Tibial nerve (tissue), 4 donors: ENCODE measurements at regions not wholly inside any gene's neighbourhood (a gene's known extent, or its start where the extent isn't known, plus 50 kb on each side); places are given as distances from the start of the nearest gene placed in this dataset.

Source experiments
- DNase-seq, 2 donors: peaks; one replicate each; pipeline ENCODE4 v3.0.0-alpha.2; 2019; ENCODE audit warnings: low spot score in 2 of 2
- H3K27ac ChIP-seq, 4 donors: fragments of 200-600 bp; sonication (generic) in 3 of 4; one replicate each; pipeline ENCODE4 v1.5.1; 2017 to 2019; ENCODE audit warnings: mild to moderate bottlenecking in 1 of 4
- H3K27me3 ChIP-seq, 2 donors: fragments of 200-600 bp; sonication (generic) in 1 of 2; one replicate each; pipeline versions ENCODE4 v1.5.1 to v1.6.0; 2017 to 2019
- H3K36me3 ChIP-seq, 3 donors: fragments of 200-600 bp; sonication (generic); one replicate each; pipeline ENCODE4 v1.5.1; 2018 to 2019
- H3K4me1 ChIP-seq, 4 donors: fragments of 200-600 bp; sonication (generic) in 3 of 4; one replicate each; pipeline ENCODE4 v1.5.1; 2017 to 2019
- H3K4me3 ChIP-seq, 4 donors: fragments of 200-600 bp; sonication (generic) in 3 of 4; one replicate each; pipeline ENCODE4 v1.5.1; 2017 to 2019; ENCODE audit warnings: mild to moderate bottlenecking in 1 of 4, moderate library complexity in 1 of 4
- H3K9me3 ChIP-seq, 4 donors: fragments of 200-600 bp; sonication (generic) in 3 of 4; one replicate each; pipeline ENCODE4 v1.5.1; 2017 to 2019
- CTCF ChIP-seq, 5 experiments: fragments of 200-600 bp in 3 of 5; fragments of 450-650 bp in 2 of 5; sonication (generic) in 3 of 5; IDR thresholded peaks; one replicate each; pipeline ENCODE4 v1.5.1; 2016 to 2019; ENCODE audit warnings: antibody characterized with exemption in 5 of 5, mild to moderate bottlenecking in 3 of 5, moderate library complexity in 2 of 5
- EP300 ChIP-seq, 2 donors: sonication (generic); formaldehyde crosslinking; IDR thresholded peaks; one replicate each; pipeline ENCODE4 v1.6.1; 2017; ENCODE audit warnings: antibody characterized with exemption in 2 of 2, mild to moderate bottlenecking in 1 of 2
- POLR2A ChIP-seq, 2 donors: fragments of 450-650 bp; IDR thresholded peaks; one replicate each; pipeline ENCODE4 v1.6.1; 2017; ENCODE audit warnings: antibody characterized with exemption in 2 of 2, mild to moderate bottlenecking in 2 of 2, moderate library complexity in 2 of 2
- WGBS, 2 donors: methylation state at CpG; one replicate each; pipeline ENCODE4 v1.1.5; 2018; 5-methylcytosine and 5-hydroxymethylcytosine counted together

- no peak for DNase-seq
- TF ChIP-seq POLR2A (IDR thresholded peaks at IDR 0.05) (no peak), CTCF (IDR thresholded peaks at IDR 0.05) (no peak), EP300 (IDR thresholded peaks at IDR 0.05) (no peak)
- Histone ChIP-seq H3K36me3 (no peaks in the 10 kb centered on the region), H3K9me3 (no peaks in the 10 kb centered on the region), H3K4me3 (no peak overlapping the region), H3K27me3 (no peaks in the 10 kb centered on the region), H3K27ac (no peak overlapping the region), H3K4me1 (peaks cover 0 to 11% (median 0%) of the 10 kb centered on the region in 4 donors)
- 86 to 90% methylated on average over 5 of the region's 5 CpGs for WGBS, 2 donors
Observed at GRCh38 chr6:113690281-113691259, 166.6 kb upstream of the MARCKS start.

- H3K27me3 ChIP-seq = no peaks in the 10 kb centered on the region
- TF ChIP-seq CTCF (IDR thresholded peaks at IDR 0.05) = no peak
- no peak for TF ChIP-seq EP300 (IDR thresholded peaks at IDR 0.05)
- no peak for TF ChIP-seq POLR2A (IDR thresholded peaks at IDR 0.05)
- H3K4me1 ChIP-seq = peaks cover 0 to 17% (median 3%) of the 10 kb centered on the region in 4 donors
- DNase-seq = no peak
- no peak overlapping the region for H3K4me3 ChIP-seq
- H3K36me3 ChIP-seq = no peaks in the 10 kb centered on the region
- WGBS, 2 donors = 94 to 95% methylated on average over 4 of the region's 4 CpGs
- H3K9me3 ChIP-seq = no peaks in the 10 kb centered on the region
- H3K27ac ChIP-seq = no peak overlapping the region
Observed at GRCh38 chr6:113691260-113691656, 165.9 kb upstream of the MARCKS start.

GRCh38 chr6:113693851-113694250 is 163.3 kb upstream of the MARCKS start:
- Histone ChIP-seq H3K9me3 (no peaks in the 10 kb centered on the region), H3K27me3 (no peaks in the 10 kb centered on the region), H3K4me1 (peaks cover 0 to 21% (median 5%) of the 10 kb centered on the region in 4 donors), H3K4me3 (no peak overlapping the region), H3K27ac (no peak overlapping the region), H3K36me3 (no peaks in the 10 kb centered on the region)
- WGBS, 2 donors = 94 to 97% methylated on average over 1 of the region's 1 CpG
- no peak for DNase-seq
- TF ChIP-seq EP300 (IDR thresholded peaks at IDR 0.05) (no peak), CTCF (IDR thresholded peaks at IDR 0.05) (no peak)

- Histone ChIP-seq H3K4me1 (peaks cover 0 to 21% (median 5%) of the 10 kb centered on the region in 4 donors), H3K27ac (peak overlapping the region in 1 of 4 donors; percentile 68), H3K9me3 (no peaks in the 10 kb centered on the region), H3K4me3 (no peak overlapping the region), H3K27me3 (no peaks in the 10 kb centered on the region), H3K36me3 (no peaks in the 10 kb centered on the region)
- 45 to 67% methylated on average over 2 of the region's 2 CpGs for WGBS, 2 donors
- TF ChIP-seq POLR2A (IDR thresholded peaks at IDR 0.05) = no peak
- TF ChIP-seq CTCF (IDR thresholded peaks at IDR 0.05) = no peak
- TF ChIP-seq EP300 (IDR thresholded peaks at IDR 0.05) = no peak
- DNase-seq = no peak
Observed at GRCh38 chr6:113694278-113695077, 162.7 kb upstream of the MARCKS start.
